B cell (primary cell): ENCODE measurements at regions not wholly inside any gene's neighbourhood (a gene's known extent, or its start where the extent isn't known, plus 50 kb on each side); places are given as distances from the start of the nearest gene placed in this dataset.

ENCODE experiments used
- CTCF ChIP-seq: fragments of 200-600 bp; IDR thresholded peaks from one replicate; pipeline ENCODE4 v1.8.0; 2022; ENCODE audit warnings: antibody characterized with exemption, mild to moderate bottlenecking
- EZH2 ChIP-seq: IDR thresholded peaks from 2 replicates; pipeline ENCODE4 v1.6.1; 2012; ENCODE audit warnings: borderline replicate concordance, low read depth, mild to moderate bottlenecking, moderate library complexity, low read length; ENCODE audit not compliant: insufficient read depth, poor library complexity, severe bottlenecking

GRCh38 chr2:100200985-100201384 is 58.6 kb upstream of the AFF3 start:
- TF ChIP-seq CTCF: no peak
- TF ChIP-seq EZH2: no peak
